Endometrial microvascular endothelial cells (primary cell): ENCODE measurements at regions not wholly inside any gene's neighbourhood (a gene's known extent, or its start where the extent isn't known, plus 50 kb on each side); places are given as distances from the start of the nearest gene placed in this dataset.
"Not testable (repeated sequence)": the region's sequence is repeated elsewhere in the genome, so short reads cannot be mapped to it uniquely, and the experiment has no call there.

Experiments
- in situ Hi-C: cut with HindIII; loops from 2 replicates; pipeline ENCODE4 v1.10.0; 2017; ENCODE audit warnings: low sequenced_read_pairs, low pct_unique_long_range_greater_than_20kb; ENCODE audit errors: inconsistent ontology term

DNA sequence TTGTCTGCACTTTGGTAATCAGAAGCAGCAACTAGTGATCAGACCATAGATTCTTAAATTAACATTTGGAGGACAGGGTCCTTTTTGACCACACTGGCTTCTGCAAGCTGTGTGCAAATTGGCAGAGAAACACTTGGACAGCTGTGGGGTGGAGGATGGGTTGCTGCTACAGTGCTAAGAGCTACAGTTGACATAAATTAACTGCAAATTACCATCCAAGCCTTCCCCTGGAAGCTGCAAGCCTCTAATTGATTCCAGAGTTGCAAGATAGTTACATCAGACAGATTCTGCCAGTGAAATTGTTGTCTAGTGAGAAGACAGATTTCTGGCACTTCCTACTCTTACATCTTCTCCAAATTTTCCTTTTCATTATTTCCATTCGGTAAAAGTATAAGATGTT lies 517.7 kb downstream of the DIRAS2 start:
- in situ Hi-C loops: no loop called here

DNA sequence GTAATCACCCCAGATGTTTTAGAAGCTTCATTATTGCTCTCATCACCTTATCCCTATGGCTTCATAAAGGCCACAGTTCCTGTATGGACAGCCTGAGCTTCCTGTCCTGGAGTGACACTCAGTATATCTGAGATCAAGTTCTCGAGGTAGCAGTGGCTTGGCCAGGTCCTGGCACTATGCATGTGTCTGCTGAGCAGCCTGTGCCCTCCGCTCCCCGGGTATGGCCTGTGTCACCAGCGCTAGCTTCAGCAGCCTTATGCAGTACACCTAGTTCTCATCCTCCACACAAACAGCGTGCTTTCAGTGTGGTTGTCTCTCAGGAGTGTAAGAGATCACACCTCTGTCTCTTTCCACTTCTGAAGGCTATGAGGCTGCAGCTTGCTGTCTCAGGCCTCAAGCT lies 514.7 kb downstream of the DIRAS2 start:
- in situ Hi-C loops: no loop called here

DNA sequence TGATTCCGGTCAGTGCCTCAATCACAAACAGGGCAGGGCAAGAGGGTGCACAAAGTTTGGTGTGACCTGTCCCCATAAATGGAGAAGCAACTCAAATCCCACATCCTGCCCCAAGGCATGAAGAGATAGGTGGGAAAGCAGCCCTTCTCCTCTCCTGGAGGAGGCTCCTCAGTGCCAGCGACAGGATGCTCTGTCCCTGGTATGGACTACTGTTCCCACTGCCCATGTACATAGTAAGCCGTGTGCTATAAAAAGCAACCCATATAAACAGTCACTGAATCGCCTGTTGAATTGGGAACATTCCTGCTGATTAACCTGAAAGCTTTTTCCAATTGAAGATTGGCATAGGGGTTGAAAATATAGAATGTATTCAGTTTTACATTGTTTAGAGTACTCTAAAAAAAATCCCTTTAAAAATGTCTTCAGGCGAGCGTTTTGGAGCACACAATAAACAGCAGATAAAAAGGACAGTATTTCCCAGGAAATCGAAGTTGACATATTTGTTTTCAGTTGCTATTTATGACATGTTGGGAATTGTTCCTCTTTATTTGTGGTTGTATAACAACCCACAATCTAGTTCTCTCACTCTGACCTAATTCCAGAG lies 513.9 kb downstream of the DIRAS2 start:
- in situ Hi-C loops: no loop called here

DNA sequence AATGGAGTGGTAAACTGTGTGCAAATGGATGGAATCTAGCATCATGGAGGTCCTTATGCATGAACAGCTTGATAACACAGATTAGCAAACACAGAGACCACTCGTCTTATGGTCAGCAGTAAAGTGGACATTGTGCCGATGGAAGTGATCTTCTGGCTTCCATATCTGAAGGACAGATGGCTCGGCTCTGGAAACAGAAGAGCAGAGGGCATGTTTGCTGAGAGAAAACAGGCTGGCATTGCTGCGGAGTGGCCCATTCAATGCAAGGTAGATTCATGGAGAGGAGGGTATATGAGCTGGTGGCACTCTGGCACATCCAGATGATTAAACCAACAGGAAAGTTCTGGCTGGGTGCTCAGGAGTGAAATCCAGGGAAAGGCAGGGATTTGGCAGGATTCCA lies 513.2 kb downstream of the DIRAS2 start:
- in situ Hi-C loops: no loop called here

DNA sequence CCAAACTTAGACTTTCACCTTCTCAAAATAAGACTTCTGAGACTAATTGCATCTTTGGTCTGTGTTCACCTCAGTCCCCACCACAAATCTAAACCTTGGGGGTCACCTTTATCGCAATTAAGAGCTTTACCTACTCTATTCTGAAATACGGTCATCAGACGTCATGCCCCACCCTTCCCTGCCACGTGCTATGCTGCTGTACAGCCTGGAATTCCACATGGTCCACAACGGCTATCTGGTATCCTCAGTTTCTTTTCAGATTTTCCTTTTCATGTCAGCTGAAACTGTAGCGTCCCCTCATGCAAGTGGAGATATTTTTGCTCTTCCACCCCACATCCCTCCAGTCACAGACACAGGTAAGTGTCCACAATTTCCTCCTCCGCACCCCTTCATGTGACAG lies 511.1 kb downstream of the DIRAS2 start:
- in situ Hi-C loops: no loop called here

DNA sequence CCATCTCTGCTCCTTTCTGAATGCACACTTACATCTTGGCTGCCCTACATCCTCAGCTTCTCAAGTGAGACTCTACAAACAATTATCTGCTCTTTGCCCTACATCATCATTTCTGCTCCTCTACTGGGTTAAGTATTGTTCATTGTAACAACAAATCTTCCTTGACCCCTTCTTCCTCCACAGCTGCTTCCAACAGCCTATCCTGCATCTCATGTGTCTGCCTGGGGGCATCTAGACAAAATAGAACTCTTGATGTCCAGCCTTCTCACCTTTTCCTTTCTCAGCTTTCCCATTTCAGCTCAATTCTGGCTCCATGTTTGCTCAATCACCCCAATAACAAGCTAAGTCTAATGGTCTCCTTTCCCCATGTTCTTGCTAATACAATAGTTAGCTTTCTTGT lies 509.8 kb downstream of the DIRAS2 start:
- in situ Hi-C loops: no loop called here

DNA sequence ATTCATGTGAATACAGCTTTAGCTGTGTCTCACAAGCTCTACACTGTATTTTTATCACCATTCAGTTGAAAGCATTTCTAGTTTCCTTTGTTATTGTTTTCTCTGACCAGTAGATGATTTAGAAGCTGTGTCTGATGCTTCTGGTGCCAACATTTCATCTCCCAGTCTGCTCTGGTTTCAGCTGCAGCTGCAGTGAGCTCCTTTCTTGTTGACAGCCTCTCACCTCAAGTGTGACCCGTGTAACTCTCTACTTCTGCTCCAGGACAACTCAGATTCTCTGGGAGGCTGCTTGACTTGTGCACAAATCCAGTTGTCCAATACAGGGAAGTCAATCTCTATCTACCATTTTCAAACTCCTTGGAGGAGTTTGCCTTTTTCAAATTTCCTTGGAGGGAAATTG lies 504.8 kb downstream of the DIRAS2 start:
- in situ Hi-C loops: no loop called here

DNA sequence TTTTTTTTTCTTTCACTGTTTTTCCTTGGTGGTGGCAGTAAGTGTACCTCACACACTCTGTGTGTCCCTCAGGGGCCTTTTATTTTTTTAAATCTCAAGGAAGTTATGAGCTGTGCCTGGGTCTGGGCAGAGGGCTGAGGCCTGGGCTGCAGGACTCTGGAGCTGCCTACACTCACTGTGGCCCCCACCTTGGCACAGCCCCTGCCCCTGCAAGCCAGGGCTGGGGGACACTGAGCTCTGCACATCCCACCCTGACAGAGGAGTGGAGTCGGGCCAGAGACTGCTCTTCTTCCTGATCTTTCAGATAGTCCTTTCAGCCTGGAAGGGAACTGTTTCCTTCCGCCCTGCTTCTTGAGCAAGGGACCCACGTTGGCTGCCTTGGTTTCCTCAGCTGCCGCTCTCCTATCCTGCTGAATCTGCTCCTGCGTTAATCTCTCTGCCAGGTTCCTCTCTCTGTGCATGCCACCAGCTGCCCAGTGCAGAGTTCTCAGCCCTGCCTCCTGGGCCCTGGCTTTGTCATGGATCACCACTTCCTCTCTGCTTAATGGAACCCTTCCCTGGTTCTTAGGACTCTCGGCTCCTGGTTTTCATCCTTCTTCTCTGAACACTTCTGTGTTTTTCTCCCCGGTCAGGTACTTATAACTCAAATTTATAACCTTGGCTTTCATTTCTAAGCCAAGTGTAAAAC lies 502.3 kb downstream of the DIRAS2 start:
- in situ Hi-C loops: no loop called here

DNA sequence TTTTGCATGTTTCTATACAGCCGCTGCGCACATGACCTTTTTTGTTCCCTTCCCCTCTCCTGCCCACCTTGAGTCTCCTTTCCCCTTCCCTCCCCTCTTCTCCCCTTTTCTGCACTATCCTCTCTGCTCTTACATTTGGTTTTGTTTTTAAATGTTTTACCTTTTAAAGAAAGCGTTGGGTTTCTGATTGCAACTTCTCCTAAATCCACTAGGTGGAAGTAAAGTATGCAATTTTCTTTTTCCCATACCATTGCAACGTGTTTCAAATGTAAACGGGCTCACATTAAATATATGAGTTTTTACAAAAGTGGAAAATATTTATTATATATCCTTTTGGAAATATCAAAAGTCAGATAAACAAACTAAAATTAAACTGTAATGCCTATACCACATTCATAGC lies 500.9 kb downstream of the DIRAS2 start:
- in situ Hi-C loops: no loop called here

DNA sequence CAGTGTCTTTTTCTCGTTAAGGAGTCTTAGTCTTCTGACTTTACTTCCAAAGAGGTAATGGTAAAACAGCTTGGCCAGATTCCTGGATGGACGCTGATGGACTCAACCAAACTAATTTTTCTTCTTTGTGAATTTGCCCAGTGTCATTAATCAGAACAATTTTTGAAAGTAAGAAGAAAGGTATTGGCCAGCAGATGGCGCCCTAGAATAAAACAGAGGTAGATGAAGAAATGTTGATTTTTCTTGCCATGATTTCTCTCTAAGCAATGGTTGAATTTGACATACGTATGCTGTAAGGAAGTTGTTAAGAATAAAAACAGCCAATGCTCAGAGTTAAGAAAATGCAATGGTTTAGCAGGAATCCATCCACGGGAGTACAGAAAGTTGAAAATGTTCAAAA lies 500.0 kb downstream of the DIRAS2 start:
- in situ Hi-C loops: no loop called here

DNA sequence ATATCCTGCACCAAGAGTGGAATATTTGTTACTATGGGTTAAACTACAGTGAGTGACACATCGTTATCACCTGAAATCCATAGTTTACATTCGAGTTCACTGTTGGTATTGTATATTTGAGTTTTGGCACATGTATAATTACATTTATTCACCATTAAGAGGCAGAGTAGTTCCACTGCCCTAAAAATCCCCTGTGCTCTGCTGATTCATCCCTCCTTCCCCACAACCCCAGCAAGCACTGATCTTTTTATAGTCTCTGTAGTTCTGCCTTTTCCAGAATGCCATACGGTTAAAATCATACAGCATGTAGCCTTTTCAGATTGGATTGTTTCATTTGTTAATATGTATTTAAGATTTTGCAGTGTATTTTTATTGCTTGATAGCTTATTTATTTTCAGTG lies 495.2 kb downstream of the DIRAS2 start:
- in situ Hi-C loops: no loop called here

DNA sequence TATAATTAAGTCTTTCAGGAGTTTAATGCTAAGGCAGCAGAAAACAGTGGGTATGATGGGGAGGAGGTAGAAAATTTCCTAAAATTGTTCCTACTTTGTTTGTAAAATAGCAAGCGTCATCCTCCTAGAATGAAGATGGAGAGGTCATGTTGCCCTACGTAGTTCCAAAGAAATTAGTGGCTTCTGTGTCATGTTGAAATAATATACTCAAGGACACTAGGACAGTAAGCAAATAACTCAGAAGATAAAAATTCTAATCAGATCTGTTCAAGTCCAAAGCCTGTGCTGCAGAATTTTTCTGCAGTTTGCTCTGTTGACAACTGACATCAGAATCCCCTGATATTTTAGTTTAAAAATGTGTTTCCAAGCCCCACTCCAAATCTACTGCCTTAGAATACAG lies 486.3 kb downstream of the DIRAS2 start:
- in situ Hi-C loops: no loop called here

DNA sequence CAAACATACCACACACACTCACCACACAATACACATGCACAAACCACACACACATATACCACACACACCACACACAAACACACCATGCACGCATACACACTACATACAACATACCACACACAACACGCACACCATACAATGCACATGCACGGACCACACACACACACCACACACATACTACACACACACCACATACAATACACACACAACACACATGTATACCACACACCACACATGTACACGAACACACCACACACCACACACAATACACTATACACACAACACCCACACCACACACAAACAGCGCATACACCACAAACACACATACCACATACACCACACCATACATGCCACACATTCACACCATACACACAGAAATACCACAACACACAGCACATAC lies 480.3 kb downstream of the DIRAS2 start:
- in situ Hi-C loops: no loop called here

DNA sequence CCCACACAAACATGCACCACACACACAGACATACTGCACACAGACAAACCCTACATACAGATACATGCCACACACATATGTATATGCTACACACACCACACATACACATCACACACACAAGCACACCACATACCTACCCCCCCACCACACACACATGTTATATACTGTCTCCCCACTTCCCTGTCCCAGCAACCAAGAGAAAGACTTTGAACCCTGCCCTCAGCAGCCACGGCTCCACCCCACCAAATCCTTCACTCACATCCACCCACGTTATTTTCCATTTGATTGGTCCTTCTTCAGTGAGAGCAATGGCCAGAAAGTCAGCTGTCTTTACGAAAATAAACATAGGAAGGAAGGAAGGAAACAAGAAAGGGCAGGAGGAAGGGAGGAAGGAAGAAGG lies 479.8 kb downstream of the DIRAS2 start:
- in situ Hi-C loops: no loop called here

DNA sequence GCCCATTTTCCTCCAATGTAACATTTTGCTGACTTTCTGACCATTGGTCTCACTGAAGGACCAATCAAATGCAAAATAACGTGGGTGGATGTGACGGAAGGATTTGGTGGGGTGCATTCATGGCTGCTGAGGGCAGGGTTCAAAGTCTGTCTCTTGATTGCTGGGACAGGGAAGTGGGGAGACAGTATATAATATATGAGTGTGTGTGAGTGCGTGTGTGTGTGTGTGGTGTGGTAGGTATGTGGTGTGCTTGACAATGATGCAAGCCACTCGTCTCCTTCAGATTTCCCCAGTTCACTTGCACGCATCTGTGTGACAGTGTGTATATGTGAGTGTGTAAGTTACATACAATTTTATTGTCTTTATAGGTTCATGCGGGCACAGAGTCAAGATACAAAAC lies 477.3 kb downstream of the DIRAS2 start:
- in situ Hi-C loops: no loop called here

DNA sequence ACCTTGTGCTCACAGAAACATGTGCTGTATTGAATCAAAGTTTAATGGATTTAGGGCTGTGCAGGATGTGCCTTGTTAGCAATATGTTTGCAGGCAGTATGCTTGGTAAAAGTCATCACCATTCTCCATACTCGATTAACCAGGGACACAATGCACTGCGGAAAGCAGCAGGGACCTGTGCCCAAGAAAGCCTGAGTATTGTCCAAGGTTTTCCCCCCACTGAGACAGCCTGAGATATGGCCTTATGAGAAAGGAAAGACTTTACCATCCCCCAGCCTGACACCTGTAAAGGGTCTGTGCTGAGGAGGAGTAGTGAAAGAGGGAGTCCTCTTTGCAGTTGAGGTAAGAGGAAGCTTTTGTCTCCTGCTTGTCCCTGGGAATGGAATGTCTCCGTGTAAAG lies 476.2 kb downstream of the DIRAS2 start:
- in situ Hi-C loops: not testable (repeated sequence)

DNA sequence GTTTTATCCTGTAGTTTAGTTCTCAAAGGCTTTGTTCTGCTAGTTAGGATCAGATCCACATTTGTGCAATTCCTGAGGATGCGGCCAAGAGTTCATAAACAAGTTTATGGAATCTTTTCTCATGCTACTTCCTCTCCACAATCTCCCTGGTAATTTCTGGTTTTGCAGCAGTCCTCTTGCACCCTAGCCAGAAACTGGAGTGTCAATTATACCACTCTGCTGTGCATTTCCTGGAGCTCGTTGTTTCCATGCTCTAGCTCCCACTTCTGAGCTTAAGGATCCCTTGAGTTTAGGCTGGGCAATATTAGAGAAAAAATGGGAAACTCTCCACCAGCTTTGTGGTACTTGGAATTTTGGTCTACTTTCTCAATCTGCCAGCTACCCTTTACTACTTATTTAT lies 474.7 kb downstream of the DIRAS2 start:
- in situ Hi-C loops: no loop called here

DNA sequence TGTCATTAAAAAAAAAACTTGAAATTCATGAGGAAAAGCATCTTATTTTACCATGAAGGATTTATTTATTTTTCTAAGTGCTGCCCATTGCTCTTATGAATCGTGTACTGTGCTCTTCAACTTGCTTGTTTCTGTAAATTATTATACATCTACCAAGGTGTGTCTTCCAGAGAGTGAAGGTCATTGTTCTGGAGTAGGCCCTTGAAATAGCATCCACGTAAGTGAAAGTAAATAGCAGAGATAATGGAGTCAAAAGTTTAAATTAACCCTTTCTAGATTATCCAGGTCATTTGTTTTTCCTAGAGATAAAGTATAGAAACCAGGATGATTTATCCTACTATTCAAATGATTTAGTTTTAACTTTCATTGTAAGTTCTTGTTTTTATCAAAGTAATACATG lies 473.1 kb downstream of the DIRAS2 start:
- in situ Hi-C loops: no loop called here

DNA sequence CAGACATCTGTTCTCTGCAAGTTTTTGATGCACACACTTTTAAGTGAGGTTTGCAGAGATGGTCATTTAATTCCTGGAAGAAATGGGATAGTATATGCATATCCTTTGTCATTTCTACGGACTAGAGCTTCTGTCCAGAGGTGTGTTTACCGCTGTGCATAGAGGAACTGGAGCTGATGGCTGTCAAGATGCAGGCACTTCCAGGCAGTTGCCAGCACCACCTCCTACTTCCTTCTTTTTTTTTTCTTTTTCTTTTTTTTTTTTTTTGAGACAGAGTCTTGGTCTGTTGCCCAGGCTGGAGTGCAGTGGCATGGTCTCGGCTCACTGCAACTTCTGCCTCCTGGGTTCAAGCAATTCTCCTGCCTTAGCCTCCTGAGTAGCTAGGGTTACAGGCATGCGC lies 468.7 kb downstream of the DIRAS2 start:
- in situ Hi-C loops: not testable (repeated sequence)

DNA sequence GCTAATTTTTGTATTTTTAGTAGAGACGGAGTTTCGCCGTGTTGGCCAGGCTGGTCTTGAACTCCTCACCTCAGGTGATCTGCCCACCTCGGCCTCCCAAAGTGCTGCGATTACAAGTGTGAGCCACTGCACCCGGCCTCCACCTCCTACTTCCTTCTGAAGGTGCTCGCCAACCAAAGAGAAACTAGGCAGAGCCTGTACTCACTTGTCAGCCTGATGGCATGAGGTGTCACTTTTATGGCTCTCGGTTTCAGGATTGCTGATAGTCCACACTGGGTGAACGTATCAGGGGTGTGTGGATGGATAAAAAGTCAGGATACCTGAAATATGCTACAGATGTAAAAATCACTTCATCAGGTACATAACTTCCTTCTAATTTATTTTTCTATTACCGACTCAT lies 468.3 kb downstream of the DIRAS2 start:
- in situ Hi-C loops: not testable (repeated sequence)

DNA sequence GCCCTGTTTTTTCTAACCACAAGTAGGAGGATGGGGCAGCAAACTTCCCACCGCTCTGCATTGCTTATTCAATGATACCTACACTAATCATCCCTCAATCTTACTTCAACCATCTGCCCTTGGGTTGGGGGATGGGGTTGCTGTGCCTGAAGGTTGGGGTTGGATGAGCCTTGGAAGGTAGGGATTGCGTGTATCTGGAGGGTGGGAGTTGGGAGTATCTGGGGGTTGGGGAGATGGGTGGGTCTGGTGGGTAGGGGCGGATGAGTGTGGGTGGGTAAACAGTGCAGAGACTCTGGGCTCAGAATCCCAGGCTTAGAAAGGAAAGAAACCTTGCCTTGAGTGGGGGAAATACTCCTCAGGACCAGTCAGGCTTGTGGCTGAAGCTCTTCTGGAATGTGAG lies 467.4 kb downstream of the DIRAS2 start:
- in situ Hi-C loops: no loop called here
